ENCODE measurements at regions not wholly inside any gene's neighbourhood (a gene's known extent, or its start where the extent isn't known, plus 50 kb on each side); places are given as distances from the start of the nearest gene placed in this dataset.

- TF ChIP-seq POLR2A (IDR thresholded peaks at IDR 0.05; ENCODE audit: borderline replicate concordance, extremely low read depth, insufficient read depth, insufficient read length) (no peak), SRF (IDR thresholded peaks at IDR 0.05; ENCODE audit: low read depth) (no peak), CTCF (IDR thresholded peaks at IDR 0.05 in 2 of 3, conservative IDR thresholded peaks at IDR 0.05 in 1 of 3; ENCODE audit: borderline replicate concordance in 1 of 3, insufficient read depth in 1 of 3, low read depth in 2 of 3, low read length in 2 of 3) (no peak), ZNF274 (IDR thresholded peaks at IDR 0.05; ENCODE audit: low read depth, low read length) (no peak), MAX (IDR thresholded peaks at IDR 0.05) (no peak), POLR2AphosphoS5 (IDR thresholded peaks at IDR 0.05; ENCODE audit: low read depth, low read length) (no peak), YY1 (IDR thresholded peaks at IDR 0.05; ENCODE audit: extremely low read depth, insufficient replicate concordance, low read depth, low read length) (no peak), JUND (IDR thresholded peaks at IDR 0.05) (no peak), RAD21 (IDR thresholded peaks at IDR 0.05; ENCODE audit: low read depth) (no peak), ZBTB33 (IDR thresholded peaks at IDR 0.05; ENCODE audit: extremely low read depth, insufficient replicate concordance, low read length) (no peak), ELF1 (IDR thresholded peaks at IDR 0.05; ENCODE audit: borderline replicate concordance, low read depth) (no peak), EZH2phosphoT487 (IDR thresholded peaks at IDR 0.05; ENCODE audit: borderline replicate concordance) (no peak)
Observed at GRCh38 chr6:164871783-164872182, 437.6 kb downstream of the C6orf118 start.
